ENCODE measurements at regions not wholly inside any gene's neighbourhood (a gene's known extent, or its start where the extent isn't known, plus 50 kb on each side); places are given as distances from the start of the nearest gene placed in this dataset.

- ChIA-PET CTCF (no interaction called here), RAD21 (ENCODE audit: unreplicated experiment) (no interaction called here), POLR2A (no interaction called here), SMC1A (ENCODE audit: uncharacterized antibody, unreplicated experiment) (no interaction called here)
- Histone ChIP-seq H3K27ac (ENCODE audit: control insufficient read depth, insufficient read depth) (no peak overlapping the region), H3K9me3 (replicated peaks; ENCODE audit: control insufficient read depth, insufficient read depth, low read length) (no peaks in the 10 kb centered on the region), H3K4me1 (ENCODE audit: control insufficient read depth, insufficient read depth, low read length) (no peaks in the 10 kb centered on the region), H3K36me3 (ENCODE audit: control insufficient read depth in 2 of 2, insufficient read depth in 2 of 2, low read length in 1 of 2) (no peaks in the 10 kb centered on the region; a peak in 1 of 4 replicates), H3K9ac (ENCODE audit: control insufficient read depth, insufficient read depth, low read length) (no peak overlapping the region), H3K4me3 (no peak overlapping the region), H3K4me2 (ENCODE audit: control insufficient read depth, insufficient read depth) (no peak overlapping the region), H2AFZ (ENCODE audit: control insufficient read depth, low read depth, low read length) (no peak overlapping the region), H3K27me3 (replicated peaks in 1 of 2; ENCODE audit: control insufficient read depth in 2 of 2, insufficient read depth in 2 of 2, low read length in 1 of 2) (no peaks in the 10 kb centered on the region), H4K20me1 (ENCODE audit: control insufficient read depth, insufficient read depth) (no peaks in the 10 kb centered on the region), H3K79me2 (ENCODE audit: control insufficient read depth, insufficient read depth, low read length) (no peaks in the 10 kb centered on the region)
- DNase-seq (ENCODE audit: low read depth, low spot score) (no peak), ATAC-seq (no peak), FAIRE-seq (no peak)
- 0% methylated on average over 1 of the region's 1 CpG for WGBS (ENCODE audit: insufficient coverage, insufficient replicate concordance, low lambda C conversion rate, missing lambda C conversion rate)
- BruUV-seq (replicated peaks): no TSS peak
- intact Hi-C loops (cut with micrococcal nuclease; ENCODE audit: unreplicated experiment): no loop called here
- in situ Hi-C loops (cut with MboI): no loop called here
- TF ChIP-seq JUND (IDR thresholded peaks at IDR 0.05; ENCODE audit: low read depth, low read length) (no peak), RELB (IDR thresholded peaks at IDR 0.05; ENCODE audit: low read depth) (no peak), SREBF2 (IDR thresholded peaks at IDR 0.05; ENCODE audit: low read length) (no peak), MXI1 (IDR thresholded peaks at IDR 0.05; ENCODE audit: low read depth, low read length) (no peak), CBX5 (IDR thresholded peaks at IDR 0.05; ENCODE audit: low read depth) (no peak), SP1 (IDR thresholded peaks at IDR 0.05; ENCODE audit: low read depth, low read length) (no peak), TCF7 (IDR thresholded peaks at IDR 0.05; ENCODE audit: borderline replicate concordance) (no peak), CHD4 (IDR thresholded peaks at IDR 0.05) (no peak)
These were observed 611.6 kb upstream of the ADGRL3 start for GRCh38 chr4:60588556-60588955.

GRCh38 chr4:60589425-60589824 lies 610.7 kb upstream of the ADGRL3 start:
- BruUV-seq (replicated peaks): no TSS peak
- no peak overlapping the region for H3K4me3 ChIP-seq
- no peak overlapping the region for H3K27ac ChIP-seq (ENCODE audit: control insufficient read depth, insufficient read depth)
- H3K9me3 ChIP-seq (replicated peaks; ENCODE audit: control insufficient read depth, insufficient read depth, low read length): no peaks in the 10 kb centered on the region
- CTCF ChIA-PET: no interaction called here
- no peaks in the 10 kb centered on the region; a peak in 1 of 4 replicates for H3K36me3 ChIP-seq (ENCODE audit: control insufficient read depth in 2 of 2, insufficient read depth in 2 of 2, low read length in 1 of 2)
- 21% methylated on average over 5 of the region's 5 CpGs for WGBS (ENCODE audit: insufficient coverage, insufficient replicate concordance, low lambda C conversion rate, missing lambda C conversion rate)
- no peak for ATAC-seq
- no peak overlapping the region for H2AFZ ChIP-seq (ENCODE audit: control insufficient read depth, low read depth, low read length)
- no peak for FAIRE-seq
- H3K4me2 ChIP-seq (ENCODE audit: control insufficient read depth, insufficient read depth): no peak overlapping the region
- in situ Hi-C loops (cut with MboI) (no loop called here), intact Hi-C loops (cut with micrococcal nuclease; ENCODE audit: unreplicated experiment) (no loop called here)
- no peaks in the 10 kb centered on the region for H3K4me1 ChIP-seq (ENCODE audit: control insufficient read depth, insufficient read depth, low read length)
- POLR2A ChIA-PET: no interaction called here
- SMC1A ChIA-PET (ENCODE audit: uncharacterized antibody, unreplicated experiment): interaction anchor here (1.2 kb wide), 1 partner anchor 8 kb away, joined by 3 read pairs; no protein-coding TSS in a partner anchor
- RAD21 ChIA-PET (ENCODE audit: unreplicated experiment): no interaction called here
- no peak for DNase-seq (ENCODE audit: low read depth, low spot score)
- H3K79me2 ChIP-seq (ENCODE audit: control insufficient read depth, insufficient read depth, low read length): no peaks in the 10 kb centered on the region
- H3K27me3 ChIP-seq (replicated peaks in 1 of 2; ENCODE audit: control insufficient read depth in 2 of 2, insufficient read depth in 2 of 2, low read length in 1 of 2): no peaks in the 10 kb centered on the region
- H4K20me1 ChIP-seq (ENCODE audit: control insufficient read depth, insufficient read depth): no peaks in the 10 kb centered on the region
- no peak overlapping the region for H3K9ac ChIP-seq (ENCODE audit: control insufficient read depth, insufficient read depth, low read length)
- TF ChIP-seq CEBPB (IDR thresholded peaks at IDR 0.05; ENCODE audit: borderline replicate concordance in 1 of 2, low read depth in 2 of 2, low read length in 2 of 2) (no peak), MEF2A (IDR thresholded peaks at IDR 0.05; ENCODE audit: insufficient read depth, low read depth, low read length) (no peak), ZNF24 (IDR thresholded peaks at IDR 0.05) (no peak), ZBED1 (IDR thresholded peaks at IDR 0.05; ENCODE audit: borderline replicate concordance) (no peak), BRCA1 (IDR thresholded peaks at IDR 0.05; ENCODE audit: low read depth, low read length) (no peak), PML (IDR thresholded peaks at IDR 0.05; ENCODE audit: low read length) (no peak), MXI1 (IDR thresholded peaks at IDR 0.05; ENCODE audit: low read depth, low read length) (no peak), USF1 (IDR thresholded peaks at IDR 0.05; ENCODE audit: borderline replicate concordance, extremely low read length, insufficient read depth, low read depth, low read length) (no peak), SMAD1 (IDR thresholded peaks at IDR 0.05; ENCODE audit: low read depth, partially characterized antibody) (no peak), CHD1 (IDR thresholded peaks at IDR 0.05; ENCODE audit: low read depth, low read length) (no peak), NRF1 (conservative IDR thresholded peaks at IDR 0.05; ENCODE audit: low read depth, low read length) (no peak), NBN (IDR thresholded peaks at IDR 0.05) (no peak), FOS (IDR thresholded peaks at IDR 0.05; ENCODE audit: borderline replicate concordance, extremely low read depth, insufficient read length) (no peak)

Measured in GM12878 (cell line).